GM21786 (cell line): ENCODE measurements at regions not wholly inside any gene's neighbourhood (a gene's known extent, or its start where the extent isn't known, plus 50 kb on each side); places are given as distances from the start of the nearest gene placed in this dataset.

ENCODE experiments used
- ATAC-seq: cut with Tn5 transposase; IDR thresholded peaks from one replicate; pipeline ENCODE4 v1.9.1; 2021; ENCODE audit not compliant: unreplicated experiment

DNA sequence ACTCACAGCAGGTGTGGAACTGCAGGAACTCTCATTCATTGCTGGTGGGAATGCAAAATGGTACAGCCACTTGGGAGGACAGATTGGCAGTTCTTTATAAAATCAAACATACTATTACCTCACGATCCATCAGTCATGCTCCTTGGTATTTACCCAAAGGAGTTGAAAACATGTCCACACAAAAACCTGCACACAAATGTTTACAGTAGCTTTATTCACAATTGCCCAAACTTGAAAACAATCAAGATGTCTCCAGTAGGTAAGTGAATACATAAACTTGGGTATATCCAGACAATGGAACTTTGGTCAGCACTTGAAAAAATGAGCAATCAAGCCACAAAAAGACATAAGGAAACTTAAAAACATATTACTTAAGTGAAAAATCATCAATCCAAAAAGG is 215.5 kb downstream of the IRX1 start:
- no peak for ATAC-seq

DNA sequence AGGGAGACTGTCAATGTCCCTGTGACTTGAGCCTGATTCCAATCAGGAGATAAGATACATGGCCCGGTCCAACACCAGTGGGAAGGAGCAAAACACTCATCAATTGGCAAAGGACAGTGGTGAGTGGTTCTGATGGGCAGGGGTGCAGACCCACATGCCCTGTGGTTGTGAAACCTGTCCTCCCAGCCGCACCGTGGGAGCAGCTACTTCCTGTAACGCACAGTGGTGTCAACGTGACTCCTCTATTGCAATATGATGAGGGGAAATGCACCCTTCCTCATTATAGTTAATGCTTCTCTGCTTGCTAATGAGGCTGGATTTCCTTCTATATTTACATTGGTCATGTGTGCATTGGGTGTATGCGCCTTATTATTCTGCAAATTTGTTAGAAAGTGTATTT is 223.0 kb downstream of the IRX1 start:
- no peak for ATAC-seq

DNA sequence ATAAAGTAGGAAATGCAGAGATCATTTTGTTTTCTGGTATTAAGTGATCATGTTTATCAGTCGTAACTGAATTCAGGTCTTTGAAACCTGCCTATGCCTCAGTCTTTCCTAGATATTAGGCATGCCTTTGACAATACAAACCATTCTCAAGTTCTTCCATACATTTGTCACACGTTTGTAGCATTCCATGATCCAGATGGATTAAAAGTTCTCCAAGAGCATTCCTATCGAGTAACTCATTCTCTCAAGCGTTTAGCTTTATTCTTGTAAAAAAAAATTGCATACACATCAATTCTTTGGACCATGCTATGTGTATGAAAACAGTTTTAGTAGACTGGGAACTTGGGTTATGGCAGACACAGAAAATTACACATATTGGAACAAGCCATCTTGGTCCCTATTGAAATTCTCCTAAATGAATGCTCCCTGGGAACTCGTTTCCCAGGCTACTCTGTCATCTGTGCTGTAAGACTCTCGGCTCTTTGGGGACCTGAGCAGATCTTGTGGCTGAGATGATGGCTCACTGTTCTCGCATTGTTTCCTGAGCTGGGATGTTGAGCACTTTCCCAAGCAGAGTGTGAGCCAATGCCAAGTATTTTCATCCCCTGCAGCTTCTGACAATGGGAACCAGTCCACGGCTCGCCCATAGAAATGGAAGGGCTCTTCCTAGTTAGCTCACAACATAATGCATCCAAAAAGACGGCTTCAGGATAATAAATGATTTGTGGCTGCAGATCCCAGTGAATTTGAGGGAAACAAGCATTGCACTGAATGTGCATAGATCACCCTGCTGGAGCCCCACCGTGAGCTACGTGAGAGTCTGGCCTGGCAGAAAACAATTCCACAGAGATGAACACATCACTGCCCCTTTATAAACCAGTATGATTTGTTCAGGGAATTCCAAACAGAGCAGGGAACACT is 230.2 kb downstream of the IRX1 start:
- no peak for ATAC-seq

DNA sequence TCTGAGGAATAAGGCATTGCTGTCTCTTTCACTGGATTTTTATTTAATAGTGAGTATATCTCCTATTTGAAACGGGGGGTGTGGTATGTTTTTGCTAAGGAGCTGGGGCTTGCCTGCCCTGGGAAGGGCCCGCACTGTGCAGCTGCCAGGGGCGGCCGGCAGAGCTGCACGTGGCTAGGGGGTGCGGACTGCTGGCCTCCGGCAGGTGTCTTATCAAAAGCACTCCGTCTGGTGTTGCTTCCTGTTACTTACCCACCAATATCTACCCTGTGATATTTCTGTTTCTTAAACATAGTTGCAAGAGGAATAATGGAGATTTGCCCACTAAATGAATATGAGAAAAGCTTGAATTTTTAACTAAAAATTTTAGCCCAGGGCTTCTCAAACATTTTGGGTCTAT is 232.0 kb downstream of the IRX1 start:
- ATAC-seq, result no peak

DNA sequence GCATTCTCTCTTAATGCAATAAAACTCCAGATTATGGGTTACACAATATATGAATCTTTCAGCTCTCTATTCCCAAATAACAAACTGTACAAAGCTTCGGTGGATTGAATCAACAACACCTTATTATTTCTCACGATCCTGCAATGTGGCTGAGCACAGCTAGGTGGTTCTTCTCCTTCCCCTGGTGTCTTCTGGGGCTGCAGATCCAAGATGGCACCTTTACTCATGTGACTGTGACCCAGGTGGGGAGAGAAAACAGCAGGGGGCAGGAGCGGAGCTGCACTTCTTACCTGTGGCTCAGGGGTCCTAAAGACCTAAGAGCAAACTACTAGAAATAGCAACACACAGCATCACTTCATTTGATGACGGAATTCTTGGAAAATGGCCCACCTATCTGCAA is 233.1 kb downstream of the IRX1 start:
- ATAC-seq, result no peak

DNA sequence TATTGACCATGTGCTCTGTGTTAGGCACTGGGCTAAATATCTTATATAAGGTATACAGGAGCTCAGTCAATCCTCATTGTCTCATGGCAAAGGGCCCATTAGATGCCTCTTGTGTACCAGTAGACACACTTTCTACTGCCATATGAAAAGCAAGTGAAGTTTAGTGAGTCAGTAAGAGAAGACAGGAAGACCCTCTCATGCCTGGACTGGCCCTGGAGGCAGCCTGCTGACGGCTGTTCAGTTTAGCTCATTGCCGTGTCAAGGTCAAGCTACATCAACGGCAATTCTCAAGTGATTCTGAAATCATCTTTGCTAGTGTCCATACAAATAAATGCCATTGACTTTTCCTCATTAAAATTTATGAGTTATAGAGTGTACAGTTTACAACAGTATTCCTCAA is 237.9 kb downstream of the IRX1 start:
- no peak for ATAC-seq

DNA sequence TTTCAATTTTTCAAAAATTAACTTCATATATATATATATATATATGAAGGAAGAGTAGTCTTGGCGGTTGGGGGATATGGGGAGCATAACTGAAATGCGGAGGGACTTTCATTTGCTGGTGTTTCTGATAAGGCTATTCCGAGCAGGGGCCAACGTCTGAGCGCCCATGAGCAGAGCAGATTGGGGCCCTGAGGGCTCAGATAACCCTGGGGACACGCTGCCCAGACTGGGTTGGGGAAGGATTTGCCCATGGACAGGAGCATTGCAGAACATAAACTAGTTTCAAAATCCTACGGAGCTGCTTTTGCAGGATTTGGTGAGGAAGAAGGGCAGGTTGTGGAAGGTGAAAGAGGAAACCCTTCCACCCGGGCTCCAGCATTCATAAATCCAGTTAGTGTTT is 240.2 kb downstream of the IRX1 start:
- no peak for ATAC-seq

DNA sequence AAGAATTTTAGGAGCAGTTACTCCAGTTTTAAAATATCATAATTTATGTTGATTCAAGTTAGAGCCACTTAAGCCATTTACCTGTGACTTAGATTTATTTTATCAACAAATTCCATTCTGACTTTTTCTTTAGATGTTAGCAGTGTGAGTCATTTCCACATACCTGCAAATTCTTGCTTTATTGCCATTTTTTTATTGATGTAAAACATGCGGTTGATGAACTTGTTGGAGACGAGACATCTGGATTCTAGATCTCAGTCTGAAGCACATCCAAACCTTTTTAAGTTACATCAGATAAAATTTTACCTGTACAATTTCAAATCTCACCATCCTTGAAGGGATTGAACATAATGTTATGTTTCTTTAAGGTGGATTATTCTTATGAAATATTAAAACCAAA is 240.9 kb downstream of the IRX1 start:
- ATAC-seq, result no peak

DNA sequence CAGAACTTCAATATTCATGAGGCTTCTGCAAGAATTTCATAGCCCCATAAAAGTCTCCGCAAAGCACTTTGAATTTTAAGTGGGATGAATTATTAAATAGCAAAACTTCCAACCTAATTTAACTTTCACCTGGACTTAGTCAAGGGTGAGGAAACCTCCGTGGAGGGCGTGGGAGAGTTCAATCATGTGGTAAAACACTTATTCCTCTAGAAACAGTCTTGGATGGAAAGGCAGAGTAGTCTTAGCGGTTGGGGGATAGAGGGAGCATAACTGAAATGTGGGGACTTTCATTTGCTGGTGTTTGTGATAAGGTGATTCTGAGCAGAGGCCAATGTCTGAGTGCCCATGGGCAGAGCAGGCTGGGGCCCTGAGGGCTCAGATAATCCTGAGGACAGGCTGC is 241.9 kb downstream of the IRX1 start:
- ATAC-seq, result no peak

DNA sequence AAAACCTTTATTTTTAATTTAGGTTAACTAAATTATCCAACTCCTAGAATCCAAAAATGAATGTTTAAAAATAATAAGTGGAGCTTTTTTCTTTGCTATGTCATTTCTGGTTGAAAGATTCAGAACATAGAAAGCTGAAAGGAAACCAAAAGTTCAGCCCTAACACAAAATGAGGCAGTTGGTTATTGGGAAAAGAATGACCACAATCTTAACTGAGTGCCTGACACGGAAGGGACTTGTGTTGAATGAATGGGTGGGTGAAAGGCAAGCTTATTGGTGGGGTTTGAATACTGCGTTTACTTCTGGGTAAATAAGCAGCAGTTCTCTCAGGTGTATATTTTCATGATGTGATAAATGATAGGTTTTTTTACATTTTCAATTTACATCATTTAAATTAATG is 243.5 kb downstream of the IRX1 start:
- ATAC-seq, result no peak

DNA sequence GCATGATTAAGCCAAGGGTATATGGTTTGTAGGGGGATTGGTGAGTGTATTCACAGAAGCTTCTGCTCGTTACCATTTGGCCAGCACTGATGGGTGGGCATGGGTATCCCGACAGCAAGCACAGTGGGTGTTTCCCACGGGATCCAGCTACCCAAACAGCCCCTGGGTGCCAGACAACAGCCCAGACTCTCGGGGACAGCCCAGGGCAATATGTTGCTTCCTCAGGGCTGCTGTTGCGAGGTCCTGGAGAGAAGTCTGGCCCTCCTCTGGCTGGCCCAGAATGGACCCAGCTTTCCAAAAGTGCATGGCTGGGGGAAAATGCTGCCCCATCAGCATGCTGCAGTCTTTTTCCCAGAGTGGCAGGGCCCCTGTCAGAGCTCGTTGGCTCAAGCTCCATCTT is 247.0 kb downstream of the IRX1 start:
- no peak for ATAC-seq

DNA sequence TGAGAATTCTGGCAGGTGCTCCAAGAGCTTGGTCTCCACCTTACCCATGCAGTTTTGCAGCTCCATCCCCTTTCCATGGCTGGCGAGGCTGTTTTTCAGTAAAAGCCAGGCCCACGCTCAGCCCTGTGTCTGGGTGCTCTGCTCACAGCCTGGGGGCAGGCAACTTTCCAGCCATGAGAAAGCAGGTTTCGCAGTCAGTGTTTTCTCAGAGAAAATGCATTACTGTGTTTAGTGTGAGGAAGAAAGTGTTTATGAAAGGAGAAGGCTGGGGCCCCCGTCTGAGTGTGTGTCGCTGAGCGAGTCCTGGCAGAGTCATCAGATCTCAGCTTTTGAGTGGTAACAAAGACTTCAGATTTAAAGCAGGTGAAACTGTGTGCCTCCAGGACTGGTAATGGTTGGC is 248.1 kb downstream of the IRX1 start:
- no peak for ATAC-seq

DNA sequence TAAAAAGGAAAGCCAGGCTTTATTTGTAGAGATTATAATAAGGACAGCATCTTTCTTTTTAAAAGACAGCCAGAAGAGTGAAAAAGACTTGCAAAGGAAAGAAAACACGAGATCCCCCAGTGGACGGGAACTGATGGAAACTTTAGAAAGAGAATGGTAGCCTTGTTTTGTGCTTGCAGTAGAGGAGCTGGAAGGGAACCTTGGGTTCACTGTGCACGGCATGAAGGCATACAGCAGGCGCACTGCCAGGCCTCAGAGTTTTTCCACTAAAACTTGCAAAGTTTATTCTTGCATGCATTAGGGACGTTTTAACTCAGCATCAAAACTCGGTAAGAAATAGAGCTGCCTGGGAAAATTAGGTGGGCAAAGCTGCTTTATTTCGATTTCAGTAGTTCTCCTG is 248.6 kb downstream of the IRX1 start:
- no peak for ATAC-seq

DNA sequence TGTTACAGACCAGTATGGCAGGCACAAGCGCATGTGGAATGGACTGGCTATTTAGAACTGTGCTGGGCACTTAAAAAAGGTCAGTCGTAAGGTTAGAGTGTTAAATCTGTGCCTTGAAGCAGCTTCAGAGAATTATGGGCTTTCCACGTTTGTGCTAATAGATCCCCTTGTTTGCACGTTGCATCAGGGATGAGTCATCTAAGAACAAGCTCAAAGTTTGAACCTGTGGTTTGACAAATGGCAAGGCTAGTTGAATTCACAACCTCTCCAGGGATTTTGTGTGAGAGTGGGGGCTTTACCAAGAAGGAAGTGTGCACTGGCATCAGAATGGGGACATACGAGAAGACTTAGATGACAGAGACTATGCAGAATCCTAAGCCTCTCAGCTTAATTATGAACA is 249.6 kb downstream of the IRX1 start:
- no peak for ATAC-seq

DNA sequence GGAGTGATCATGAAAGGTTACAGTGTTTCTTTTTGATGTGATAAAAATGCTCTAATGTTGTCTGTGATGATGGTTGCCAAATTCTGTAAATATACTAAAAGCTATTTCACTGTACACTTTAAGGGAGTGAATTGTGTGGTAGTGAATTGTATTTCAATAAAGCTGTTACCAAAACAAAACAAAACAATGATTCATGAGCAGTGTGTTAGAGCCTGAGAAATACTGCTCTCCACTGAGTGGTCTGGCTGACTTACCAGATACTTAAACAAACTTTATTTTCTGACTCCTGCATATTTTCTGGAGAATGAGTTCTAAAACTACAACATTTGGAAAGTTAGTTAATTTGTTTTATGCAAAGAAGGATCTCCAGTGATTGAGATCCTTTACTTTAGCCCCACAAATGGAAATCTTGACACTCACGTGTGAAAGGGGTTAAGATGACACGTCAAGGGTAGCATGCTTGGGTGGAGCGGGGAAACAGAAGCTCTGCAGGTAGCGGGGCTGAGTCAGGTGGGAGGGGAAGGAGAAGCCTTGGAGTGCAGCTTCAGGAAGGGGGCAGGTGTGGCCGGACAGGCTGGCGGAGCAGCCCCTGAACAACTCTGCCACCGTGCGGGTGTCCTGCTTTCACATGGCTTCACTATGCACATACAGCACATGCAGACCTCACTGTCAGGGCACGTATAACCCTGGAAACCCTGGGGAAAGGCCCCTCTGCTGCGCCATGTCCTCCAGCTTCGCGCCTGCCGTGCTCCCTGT is 256.7 kb downstream of the IRX1 start:
- ATAC-seq, result no peak

DNA sequence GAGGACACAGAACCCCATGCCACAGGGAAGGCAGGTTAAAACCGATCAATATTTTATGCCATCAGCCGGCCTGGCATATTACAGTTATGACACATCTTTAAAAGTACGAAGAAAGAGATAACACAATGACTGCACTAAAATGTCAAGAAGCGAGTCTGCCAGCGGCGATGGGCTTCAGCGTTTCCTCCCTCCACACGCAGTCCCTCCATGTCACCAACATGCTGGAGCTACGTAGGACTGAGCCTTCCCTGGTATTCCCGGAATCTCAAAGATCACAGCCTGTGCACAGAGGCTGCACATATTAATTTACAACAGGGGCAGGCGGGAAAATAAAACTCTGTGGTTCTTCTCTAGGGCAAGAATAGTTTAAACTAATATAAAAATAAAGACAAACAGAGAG is 257.7 kb downstream of the IRX1 start:
- no peak for ATAC-seq

DNA sequence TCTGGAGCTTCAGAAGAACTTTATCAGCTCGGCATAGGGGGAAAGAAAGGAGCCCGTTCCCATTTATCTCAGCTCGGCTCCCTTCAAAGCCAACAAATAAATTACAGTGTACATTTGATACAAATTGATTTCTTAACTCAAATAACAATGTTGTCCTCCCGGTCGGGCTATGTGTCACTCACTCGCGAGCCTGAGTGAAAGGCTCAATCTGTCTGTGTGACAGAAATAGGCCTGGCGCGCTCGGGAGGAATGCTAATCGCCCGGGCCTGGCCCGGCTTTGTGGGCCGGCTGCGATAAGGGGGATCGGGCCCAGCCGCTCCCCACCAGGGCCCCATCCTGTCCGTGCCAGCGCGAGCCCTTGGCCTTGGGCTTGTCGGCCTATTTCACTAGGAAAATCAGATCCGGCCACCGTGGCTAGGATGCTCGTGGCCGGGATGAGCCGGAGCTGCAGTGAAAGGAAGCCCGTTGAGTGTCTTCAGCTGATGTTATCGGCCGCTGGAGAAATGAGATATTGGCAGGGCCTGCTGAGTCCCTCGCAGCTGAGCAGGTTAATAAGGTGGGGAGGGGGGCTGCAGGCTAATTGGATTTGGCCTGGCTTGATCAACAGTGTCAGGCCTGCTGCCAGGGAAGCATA is 258.7 kb downstream of the IRX1 start:
- ATAC-seq, result no peak

DNA sequence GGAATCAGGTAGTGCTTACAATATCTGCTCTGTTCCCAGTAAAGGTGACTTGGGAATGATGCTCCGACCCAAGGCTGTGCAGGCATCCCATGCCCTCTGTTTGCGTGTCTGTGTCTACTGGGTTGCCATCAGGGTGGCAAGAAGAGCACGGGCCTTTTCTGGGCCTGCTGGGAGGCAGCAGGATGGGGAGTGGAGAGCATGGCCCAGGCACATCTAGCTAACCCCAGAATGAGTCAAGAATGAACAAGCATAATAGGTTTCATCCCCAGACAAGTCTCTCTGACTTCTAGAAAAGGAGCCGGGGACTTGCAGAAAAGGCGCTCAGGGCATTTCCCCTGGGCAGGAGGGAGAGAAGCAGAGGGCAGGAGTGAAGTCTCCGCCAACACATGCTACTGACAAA is 260.4 kb downstream of the IRX1 start:
- no peak for ATAC-seq

DNA sequence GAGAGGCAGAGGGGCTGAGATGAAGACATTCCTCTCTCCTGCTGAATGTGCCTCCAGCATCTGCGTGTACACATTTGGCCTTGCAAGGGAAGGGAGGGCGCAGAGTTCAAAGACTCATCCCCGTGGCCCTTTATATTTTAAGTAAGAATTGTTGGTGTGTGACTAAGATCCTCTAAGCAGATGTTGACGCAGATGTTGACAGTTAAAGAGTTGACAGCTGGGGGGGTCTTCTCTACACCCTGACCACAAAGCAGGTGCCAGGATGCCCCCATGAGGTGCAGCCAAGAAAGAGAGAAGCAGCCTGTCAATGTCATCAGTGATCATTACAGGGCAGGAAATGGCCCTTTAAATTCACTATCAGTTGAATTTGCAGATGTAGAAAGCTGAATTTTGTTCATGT is 262.9 kb downstream of the IRX1 start:
- no peak for ATAC-seq

DNA sequence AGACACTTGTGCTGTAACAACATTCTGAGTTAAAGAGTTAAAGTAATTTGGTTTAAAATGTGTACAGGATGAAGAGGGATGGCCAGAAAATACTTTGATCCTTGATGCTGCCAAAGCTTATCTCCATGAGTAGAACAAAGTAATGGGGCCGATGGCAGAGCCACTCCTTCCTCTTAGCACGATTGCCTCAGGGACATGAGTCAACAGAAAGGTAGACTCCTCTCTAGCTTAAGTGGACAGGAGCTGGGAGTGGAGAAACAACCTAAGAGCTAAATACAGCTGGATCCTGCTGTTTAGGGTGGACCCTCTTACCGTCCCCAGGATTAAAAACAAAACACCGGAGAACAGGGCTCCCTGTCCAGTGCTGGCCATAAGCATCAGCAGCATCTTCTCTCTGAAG is 267.3 kb downstream of the IRX1 start:
- ATAC-seq, result no peak

DNA sequence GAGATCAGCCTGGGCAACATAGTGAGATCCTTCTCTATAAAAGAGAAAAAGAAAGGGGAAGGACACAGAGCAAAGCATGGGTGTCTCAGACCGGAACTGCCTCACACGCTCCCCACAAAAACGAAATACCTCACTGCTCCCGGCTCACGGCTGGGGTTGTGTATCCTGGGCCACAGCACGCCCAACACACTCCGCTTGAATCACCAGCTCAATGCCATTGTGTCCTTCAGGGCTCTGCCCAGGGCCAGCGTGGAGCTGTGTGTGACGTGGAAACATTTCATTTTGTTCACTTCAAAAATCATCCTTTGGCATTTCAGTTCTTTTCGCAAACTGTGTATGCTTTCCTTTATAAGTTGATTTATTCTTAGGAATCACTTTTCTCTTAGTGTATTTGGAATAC is 279.5 kb downstream of the IRX1 start:
- ATAC-seq, result no peak

DNA sequence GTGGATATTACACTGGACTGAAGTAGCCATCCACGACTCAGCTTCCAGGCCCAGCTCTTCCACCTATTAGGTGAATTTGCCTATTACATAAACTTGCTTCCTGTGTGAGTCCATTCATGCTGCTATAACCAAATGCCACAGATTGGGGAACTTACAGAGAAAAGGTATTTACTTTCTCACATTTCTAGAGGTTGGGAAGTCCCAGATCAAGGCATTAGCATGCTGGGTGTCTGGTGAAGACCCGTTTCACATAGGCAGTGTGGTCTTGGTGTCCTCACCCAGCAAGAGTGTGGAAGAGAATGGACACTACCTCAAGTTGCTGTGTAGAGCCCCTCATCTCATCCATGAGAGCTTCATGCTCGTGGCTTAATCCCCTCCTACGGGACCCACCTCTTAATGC is 282.6 kb downstream of the IRX1 start:
- no peak for ATAC-seq
